OCI-M2 (cell line): ENCODE measurements at regions not wholly inside any gene's neighbourhood (a gene's known extent, or its start where the extent isn't known, plus 50 kb on each side); places are given as distances from the start of the nearest gene placed in this dataset.
"Not testable (repeated sequence)": the region's sequence is repeated elsewhere in the genome, so short reads cannot be mapped to it uniquely, and the experiment has no call there.

Source experiments
- DNase-seq: peaks from one replicate; lab custom pipeline; 2025; ENCODE audit not compliant: unreplicated experiment; lab: John Stamatoyannopoulos, UW

DNA sequence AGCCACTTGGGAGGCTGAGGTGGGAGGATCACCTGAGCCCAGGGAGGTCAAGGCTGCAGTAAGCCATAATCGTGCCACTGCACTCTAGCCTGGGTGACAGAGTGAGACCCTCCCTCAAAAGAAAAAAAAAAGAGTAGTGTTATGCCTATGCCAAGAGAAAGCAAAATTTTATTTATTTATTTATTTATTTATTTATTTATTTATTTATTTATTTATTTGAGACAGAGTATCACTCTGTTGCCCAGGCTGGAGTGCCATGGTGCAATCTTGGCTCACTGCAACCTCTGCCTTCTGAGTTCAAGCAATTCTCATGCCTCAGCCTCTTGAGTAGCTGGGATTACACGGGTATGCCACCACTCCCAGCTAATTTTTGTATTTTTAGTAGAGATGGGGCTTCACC is 72.6 kb upstream of the RAPGEF2 start:
- DNase-seq, result not testable (repeated sequence)

DNA sequence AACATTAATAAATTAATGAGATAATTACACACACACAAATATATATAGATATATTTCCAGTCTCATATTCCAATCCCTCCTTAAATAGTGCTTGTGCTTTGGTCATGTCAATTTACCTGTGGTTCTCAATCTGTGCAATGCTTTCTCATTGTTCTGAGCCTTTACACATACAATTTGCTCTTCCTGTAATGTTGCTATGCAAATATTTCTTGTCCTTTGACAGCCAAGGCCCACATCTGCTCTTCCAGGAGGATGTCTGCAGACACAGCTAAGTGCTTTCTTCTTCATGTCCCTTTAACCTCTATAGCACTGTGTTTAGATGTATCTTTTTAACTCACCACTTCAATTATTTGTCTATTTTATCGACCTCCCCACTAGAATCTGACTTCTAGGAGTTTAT is 67.3 kb upstream of the RAPGEF2 start:
- no peak for DNase-seq

GRCh38 chr4:159038536-159038935 is 64.3 kb upstream of the RAPGEF2 start:
- no peak for DNase-seq

DNA sequence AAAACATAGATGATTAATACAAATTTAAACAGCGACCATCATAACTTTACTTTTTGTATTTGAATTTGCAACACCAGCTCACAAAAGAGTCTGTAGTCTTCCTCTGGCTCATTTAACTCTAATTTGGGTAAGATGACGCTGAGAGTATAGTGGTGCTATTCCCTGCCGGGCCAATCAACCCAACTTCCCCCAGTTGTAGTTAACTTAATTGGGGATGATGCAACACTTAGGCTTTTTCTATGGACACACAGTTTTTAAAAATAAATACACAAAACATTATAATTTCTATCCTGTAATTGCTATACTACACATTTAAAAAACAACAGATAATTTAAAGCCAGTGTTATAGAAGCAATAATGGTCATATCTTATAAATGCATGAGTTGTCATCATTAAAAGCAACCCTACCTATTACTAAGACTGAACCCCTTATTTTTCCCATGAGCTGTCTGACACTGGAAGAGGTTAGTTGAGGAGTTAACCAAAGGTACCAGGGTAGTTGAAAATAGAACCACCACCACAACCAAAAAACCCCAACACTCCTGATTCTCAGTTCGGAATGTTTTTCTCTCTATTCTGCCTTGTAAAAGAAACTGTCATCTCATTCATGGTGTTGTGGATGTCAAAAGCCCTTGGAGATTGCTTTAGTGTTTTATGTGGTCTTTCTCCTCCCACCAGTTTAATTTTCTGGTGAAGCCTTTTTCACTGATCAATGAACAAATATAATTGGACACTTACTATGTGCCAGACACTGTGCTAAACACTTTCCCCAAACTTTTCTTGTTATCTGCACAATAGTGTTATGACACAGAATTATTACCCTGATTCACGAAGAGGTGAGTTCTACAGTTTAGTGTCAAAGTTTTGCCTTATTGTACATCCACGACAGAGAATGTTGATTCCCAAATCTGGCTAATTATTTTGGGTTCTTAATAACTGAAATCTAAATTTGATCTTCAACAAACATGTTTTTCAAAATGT is 61.5 kb upstream of the RAPGEF2 start:
- DNase-seq, result no peak

DNA sequence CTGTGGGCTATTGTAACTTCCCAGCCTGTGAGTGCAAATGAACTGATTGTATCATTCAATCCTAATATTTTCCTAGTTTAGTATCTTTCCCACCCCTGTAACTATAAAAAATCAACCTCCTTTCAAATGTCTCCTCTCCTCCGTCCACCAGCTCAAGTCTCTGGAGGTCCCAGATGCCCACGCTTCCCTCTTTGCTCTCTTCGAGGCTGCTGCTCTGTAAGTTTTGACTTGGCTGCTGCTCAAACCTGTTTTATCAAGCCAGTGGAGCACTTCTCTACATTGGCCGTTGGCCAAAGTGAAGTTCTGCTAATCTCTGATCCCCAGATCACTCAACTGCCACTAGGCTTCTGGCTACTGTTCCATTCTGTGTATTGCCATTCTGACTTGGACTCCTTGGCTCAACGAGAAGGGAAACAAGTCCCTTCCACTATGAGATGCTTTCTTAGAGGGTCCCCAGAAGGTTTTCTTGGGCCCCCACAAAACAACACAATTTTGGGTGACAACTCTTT is 60.7 kb upstream of the RAPGEF2 start:
- DNase-seq, result peak; percentile 73

DNA sequence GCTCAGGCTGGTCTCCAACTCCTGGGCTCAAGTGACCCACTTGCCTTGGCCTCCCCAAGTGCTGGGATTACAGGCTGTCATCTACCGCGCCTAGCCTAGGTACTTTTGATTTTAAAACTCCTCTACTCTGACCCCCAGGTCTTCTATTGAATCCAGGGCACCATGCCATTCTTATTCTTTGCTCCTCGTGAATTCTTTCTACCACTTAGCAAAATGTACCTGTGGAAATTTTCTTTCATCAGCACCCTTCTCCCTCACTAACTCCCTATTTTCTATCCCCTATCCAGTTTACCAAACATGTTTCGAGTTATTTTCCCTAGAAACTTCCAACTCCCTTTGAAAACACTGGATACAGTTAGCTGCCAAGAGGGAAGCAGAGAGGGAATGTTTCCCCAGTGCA is 60.0 kb upstream of the RAPGEF2 start:
- no peak for DNase-seq

DNA sequence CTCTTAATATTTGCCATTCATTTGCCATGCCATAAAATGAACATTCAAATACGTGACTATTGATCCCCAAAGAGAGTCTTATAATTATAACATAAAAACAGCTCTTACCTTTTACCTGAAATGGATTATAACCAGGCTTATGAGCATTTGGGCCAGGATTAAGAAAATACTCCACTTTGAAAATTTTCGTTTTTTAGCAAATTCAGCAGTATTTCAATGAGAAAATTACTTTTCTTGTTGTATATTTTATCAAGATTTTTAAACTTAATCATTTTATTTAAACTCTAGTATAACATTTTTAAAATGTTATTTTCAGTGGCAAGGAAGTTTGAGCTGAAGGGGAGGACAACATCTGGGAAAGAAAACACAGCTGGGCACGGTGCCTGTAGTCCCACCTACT is 59.0 kb upstream of the RAPGEF2 start:
- no peak for DNase-seq

DNA sequence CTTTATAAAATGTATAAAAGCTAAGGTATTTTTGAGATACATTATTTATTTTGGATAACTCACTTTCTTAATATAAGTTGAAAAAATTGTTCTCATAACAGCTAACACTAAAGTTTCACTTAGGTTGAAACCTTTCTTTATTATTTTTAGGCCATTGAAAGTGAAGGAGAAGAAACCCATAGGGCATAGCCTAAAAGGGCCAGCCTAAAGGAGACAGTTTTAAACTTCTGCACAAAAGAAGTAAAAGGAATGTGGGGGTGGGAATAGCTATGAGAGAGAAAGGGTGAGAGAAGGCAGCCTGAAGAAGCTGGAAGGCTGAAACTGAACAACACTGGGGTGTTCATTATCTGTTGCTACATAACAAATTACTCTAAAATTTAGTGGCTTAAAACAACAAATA is 57.6 kb upstream of the RAPGEF2 start:
- DNase-seq, result no peak

DNA sequence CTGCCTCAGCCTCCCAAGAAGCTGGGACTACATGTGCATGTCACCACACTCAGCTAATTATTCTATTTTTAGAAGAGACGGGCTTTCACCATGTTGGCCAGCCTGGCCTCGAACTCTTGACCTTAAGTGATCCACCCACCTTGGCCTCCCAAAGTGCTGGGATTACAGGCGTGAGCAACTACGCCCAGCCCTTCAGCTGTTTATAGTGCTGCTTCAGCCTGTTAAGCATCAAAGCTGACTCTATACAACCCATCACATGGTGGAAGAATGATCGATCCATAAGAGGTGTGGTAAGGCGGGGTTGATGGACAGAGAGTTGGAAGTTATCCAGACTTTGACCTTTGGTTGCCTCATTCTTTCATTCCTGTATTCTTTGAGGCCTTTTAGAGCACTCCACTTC is 56.2 kb upstream of the RAPGEF2 start:
- DNase-seq, result no peak

GRCh38 chr4:159047478-159048165 is 55.3 kb upstream of the RAPGEF2 start:
- DNase-seq, result no peak

DNA sequence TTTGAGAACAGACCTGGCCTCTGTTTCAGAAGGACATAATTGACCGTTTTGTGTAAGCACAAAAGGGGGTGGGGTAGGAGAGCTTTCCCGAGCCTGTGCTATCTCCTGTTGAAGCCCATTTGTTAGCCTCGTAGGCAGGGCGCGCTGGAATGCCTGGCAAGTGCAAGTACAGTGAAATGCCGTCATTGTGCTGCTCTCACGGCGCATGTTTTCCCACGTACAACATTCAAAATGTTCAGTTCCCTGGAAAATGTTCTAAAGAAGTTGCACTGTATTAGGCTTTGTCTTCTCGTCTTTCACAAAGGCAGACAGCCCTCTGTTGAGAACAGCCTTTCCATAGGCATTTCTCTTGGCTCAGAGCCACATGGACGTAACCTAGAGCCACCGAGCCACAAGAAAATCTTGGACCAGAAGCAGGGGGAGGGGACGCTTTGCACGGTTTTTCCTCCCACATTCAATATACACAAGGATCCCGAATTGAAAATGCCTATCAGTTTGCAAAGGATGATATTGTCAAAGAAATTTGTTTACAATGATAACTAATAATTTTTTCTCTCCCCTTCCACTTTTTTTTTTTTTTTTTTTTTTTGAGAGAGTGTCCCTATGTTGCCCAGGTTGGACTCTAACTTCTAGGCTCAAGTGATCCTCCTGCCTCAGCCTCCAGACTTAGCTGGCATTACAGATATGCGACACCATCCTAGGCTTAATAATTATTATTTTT is 54.6 kb upstream of the RAPGEF2 start:
- DNase-seq, result no peak

GRCh38 chr4:159049780-159050375 is 53.0 kb upstream of the RAPGEF2 start:
- no peak for DNase-seq

DNA sequence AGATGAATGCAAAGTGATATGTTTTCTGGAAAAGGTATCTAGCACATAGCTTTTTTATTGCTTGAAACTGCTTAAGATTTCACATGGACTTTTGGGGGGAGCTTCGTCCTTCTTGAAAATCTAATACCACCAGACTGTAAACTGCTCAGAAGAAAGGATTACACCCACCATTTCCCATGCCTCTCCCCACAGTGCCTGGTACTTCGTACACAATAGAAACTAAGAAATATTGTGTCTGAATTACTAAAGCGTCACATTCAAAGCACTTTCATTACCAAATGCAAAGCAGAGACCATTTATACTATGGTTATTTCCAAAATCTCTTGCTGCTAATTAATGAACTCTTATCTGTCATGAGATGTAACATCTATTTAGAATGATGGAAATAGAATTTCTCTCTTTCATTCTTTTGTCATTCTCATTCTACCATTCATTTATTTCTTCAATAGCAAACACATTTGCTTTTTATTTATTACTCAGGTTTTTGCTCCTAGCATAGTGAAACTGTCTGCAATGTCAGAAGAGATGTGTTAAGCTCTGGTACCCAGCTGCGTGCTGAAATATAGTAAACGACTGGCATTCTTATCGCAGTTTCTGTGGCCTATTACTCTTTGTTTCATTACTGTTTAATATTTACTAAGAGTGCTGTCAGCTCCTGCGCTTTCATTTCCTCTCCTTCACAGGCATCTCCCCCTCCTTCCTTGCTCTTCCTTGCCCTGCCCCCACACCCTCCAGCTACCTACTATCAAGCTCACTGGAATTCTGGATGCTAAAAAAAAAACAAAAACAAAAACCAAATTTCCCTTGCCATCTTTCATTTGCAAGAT is 51.4 kb upstream of the RAPGEF2 start:
- DNase-seq, result no peak

DNA sequence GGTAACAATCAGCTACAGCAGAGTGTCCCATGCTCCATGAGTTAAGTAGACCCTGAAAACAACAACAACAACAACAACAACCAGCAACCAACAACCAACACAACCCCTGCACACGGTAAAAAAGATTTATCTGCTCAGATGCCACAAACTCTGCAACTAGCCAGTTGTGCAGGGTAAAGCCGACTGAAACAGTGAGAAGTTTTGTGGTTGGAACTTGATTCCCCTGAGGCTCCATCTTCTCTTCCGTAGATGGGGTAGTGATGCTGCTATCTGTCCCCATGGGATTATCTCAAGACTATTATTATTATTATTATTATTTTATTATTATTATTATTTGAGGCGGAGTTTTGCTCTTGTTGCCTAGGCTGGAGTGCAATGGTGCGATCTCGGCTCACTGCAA is 50.6 kb upstream of the RAPGEF2 start:
- no peak for DNase-seq
